Embryonic facial prominence (tissue), 1 donor: ENCODE measurements at regions not wholly inside any gene's neighbourhood (a gene's known extent, or its start where the extent isn't known, plus 50 kb on each side); places are given as distances from the start of the nearest gene placed in this dataset.
"Not testable (repeated sequence)": the region's sequence is repeated elsewhere in the genome, so short reads cannot be mapped to it uniquely, and the experiment has no call there.

ENCODE experiments used
- DNase-seq: peaks from one replicate; pipeline ENCODE4 v3.0.0-alpha.2; 2016; ENCODE audit errors: extremely low spot score

DNA sequence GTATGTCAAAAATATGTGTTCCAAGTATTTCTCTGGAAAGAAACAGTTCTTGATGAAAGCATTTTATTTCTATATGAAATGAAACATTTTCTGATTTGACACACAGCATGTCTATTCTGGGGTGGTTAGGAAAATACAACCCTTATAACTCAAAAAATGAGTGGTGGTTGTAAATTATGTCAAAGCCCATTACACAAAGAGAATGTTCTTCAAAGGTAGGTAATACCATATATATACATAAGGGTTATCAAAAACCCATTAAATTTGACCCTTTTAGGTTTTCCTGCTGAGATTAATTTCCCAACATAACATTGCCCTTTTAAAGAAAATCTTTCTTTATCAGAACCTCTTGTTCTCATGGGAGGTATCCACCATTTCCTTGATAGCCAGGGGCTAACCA lies 420.5 kb upstream of the TECRL start:
- no peak for DNase-seq

DNA sequence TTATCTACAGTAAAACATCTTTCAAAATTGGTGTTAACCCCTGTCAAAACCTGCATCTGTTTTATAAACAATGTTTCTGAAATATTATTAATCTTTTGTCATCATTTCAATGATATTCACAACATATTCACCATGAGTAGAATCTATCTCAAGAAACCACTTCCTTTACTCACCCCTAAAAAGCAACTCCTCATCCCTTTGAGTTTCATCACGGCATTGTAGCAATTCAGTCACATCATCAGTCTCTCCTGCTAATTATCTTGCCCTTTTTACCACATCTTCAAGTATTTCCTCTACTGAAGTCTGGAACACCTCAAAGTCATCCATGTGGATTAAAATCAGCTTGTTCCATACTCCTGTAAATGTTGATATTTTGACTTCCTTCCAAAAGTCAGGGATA lies 415.3 kb upstream of the TECRL start:
- DNase-seq: no peak

DNA sequence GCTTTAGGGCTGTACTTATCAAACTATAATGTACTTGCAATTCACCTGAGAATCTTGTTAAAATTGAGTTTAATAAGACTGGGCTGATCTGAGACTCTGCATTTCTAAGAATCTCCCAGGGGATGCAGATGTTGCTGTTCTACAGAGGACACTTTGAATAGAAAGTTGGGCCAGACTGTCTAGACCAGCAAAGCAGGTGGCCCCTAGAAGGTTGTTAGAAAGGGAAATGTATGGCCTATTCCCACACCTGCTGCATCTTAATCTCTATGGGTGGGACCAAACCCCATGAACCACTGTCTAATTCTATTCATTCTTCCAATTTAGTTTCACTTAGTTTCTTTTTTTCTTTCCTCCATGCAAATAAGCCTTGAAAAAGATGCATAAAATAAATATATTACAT lies 413.2 kb upstream of the TECRL start:
- no peak for DNase-seq

DNA sequence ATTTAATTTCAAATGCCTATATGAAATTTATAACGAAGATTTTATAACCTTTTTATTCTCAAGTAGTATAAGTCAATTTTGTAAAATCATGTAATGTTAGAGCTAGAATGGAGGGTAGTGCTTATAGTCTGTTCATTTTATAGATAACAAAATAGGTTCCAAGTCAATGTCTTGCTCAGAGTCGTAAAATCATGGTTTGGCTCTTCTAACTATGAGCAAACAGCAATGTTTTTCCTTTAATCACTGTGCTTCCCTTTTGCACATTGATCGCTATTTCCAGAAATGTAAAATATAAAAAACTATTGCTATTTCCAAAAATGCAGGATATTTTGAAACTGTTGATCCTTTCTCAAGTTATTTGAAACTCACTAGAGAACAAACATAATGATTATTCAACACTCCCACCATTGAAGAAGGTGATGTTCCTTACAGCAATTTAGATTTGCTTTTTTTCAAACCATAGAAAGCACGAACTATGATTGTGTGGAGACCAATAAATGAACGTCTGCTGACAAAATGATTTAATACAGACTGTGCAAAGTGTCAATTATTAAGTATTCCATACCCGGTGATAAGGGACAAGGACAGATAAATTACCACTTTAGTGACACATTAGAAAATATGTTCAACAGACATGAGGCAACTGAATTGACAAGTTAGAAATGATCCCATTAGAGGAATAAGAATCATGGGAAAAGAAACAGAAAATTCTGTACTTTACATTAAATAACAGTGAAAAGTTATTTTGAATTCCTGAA lies 412.1 kb upstream of the TECRL start:
- no peak for DNase-seq

DNA sequence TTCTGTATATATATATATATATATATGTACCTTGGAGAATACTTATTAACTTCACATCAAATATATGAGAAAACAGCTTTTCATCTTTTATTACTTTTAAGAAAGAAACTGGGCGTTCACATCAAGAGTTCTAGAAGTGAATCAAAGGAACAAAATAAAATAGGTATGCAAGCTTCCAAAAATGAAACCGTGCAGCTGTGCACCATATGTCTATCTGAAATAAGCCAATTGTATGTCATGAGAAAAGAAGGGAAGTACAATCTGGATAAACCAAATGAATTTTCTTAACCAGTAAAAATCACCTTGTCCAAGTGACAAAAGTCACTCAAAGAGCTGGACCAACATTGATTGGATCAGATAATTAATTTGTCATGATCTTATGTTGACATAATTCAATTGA lies 405.4 kb upstream of the TECRL start:
- DNase-seq: no peak

DNA sequence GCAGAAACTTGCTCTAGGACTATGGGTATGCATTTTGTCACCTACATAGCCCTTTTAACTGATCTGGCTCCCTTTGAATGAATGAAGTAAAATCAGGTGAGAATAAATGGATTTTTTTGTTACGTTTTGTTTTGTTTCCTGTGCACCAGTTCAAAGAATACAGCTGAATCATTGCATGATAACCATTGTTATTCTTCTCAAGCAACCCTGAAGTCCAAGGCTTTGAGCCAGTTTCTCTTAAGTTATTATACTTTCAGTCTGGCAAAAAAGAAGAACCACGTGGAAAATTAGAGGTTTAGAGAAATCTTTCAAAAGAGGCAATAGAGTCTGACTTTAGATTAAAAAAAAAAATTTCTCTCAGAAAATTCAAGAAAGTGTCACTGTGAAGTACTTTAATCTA lies 398.6 kb upstream of the TECRL start:
- no peak for DNase-seq

DNA sequence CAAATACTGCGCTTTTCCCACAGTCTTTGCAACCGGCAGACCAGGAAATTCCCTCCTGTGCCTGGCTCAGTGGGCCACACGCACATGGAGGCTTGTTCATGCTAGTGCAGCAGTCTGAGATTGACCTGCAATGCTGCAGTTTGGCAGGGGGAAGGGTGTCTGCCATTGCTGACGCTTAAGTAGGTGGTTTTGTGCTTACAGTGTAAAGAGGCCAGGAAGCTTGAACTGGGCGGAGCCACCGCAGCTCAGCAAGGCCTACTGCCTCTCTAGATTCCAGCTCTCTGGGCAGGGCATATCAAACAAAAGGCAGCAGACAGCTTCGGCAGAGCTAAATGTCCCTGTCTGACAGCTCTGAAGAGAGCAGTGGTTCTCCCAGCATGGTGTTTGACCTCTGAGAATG lies 390.5 kb upstream of the TECRL start:
- no peak for DNase-seq

DNA sequence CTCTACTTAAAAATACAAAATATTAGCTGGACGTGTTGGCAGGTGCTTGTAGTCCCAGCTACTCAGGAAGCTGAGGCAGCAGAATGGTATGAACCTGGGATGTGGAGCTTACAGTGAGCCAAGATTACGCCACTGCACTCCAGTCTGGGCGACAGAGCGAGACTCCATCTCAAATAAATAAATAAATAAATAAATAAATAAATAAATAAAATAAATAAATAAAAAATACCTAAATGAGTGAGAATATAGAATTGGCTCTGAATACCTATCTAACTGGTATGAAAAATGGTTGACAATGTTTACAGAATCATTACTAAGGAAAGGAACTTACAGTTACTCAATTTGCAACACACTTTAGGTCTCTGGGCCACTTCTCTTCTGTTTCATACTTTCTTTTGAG lies 389.6 kb upstream of the TECRL start:
- DNase-seq: not testable (repeated sequence)

DNA sequence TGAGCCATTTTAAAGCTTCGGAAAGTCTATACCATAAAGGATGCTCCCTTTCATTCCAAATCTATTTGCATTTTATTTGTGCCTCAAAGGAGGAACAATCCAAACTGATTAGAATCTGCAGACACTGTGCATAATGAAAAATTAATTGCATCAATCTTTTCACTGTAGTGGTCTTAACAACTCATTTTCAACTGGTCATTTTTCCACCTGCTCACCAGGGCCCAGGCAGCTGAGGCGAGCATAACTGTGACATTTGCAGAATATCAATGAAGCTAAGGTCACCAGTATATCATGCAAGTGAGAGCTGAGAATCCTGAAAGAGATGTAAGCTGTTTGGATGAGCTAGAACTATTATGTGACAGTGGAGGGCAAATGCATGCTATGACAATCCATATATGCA lies 387.3 kb upstream of the TECRL start:
- DNase-seq: no peak

DNA sequence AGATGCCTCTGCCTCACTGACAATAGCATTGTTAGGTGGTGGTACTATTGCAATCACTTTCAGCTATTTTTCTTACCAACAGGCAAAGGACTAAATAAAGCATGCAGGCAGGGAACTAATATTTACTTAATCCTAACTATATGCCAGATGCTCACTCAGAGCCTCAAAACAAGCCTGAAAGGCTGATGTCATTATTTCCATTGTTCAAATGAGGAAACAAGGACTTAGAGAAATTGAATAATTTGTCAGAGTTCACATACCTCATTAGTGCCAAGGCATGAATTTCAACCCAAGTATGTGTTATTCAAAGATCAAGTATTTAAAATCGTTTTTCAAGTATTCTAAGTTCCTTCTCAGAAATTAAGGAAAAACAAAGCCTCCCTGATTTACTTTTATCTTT lies 374.9 kb upstream of the TECRL start:
- no peak for DNase-seq

DNA sequence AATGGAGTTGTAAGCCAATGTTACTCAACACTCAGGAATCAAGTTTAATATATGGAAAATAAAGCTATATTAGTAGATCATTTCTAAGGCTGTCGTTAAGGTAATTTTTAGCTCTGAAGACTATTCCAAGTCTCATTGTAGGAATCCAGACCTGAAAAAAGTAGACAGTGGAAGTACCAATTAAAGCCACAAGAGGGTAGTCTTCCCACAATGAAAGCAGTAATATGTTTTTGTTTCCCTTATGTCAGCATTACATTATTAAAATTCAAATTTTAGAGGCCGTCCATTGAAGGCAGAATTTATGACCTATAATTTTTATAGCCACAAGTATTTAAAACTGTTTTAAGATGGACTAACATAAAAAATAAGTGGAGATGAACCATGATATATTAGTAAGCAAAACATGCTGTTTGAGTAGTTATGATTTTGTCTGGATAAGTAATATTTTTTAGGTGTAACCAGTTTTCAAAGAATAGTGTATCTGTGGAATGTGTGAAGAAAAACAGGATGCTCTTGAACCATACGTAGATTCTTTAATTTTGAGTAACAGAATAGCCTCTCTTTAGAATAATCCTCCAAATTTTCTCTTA lies 372.6 kb upstream of the TECRL start:
- peak; percentile 17 for DNase-seq

DNA sequence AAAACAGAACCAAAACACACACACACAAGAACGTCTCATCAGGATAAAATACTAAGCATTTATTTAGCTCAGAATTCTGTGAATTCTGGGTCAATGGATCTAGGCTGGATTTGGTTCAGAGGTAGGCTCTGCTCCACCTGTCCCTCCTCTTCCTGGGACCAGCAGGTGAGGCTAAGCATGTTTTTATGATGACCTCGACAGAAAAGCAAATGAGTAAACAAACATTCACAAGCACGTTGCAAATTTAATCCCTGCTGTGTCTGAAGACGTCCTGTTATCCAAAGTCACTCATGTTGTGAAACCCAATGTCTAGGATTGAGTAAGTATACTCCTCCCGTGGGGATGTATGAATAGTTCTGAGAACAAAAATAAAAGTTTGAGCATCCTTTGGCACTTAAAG lies 371.4 kb upstream of the TECRL start:
- DNase-seq: no peak

DNA sequence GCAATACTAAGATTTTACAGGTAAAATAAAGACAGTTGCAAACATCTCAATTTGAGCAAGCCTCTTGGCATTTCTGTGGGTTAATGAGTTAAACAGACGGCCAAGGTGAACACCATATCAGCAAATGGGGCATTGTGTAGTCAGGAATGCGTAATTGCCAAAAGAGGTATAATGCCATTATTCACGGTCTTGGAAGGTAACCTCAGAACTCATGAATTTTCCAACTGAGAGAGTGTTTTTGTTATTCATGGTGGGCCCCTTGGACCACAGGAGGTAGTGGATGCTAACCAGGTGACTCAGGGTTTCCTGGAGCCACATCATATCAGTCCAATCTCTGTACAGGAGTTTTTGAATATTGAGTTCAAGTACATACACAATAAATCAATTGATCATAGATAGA lies 368.0 kb upstream of the TECRL start:
- no peak for DNase-seq

DNA sequence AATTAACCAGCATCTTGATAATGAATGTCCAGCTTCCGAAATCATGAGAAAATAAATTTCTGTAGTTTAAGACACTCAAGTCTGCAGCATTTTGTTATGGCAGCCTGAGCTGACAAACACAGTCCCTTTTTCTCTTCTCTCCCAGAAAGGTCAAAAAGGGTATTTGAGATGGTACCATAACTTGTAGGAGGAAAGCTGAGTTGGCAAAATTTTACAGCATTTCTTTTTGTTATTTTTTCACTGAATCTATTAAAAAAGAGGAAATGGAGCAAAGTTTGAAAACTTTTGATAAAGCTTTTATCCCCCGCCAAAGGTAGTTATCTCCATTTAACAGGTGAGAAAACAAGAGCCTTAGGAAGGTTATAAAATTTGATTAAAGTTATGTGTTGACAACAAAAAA lies 367.6 kb upstream of the TECRL start:
- DNase-seq: no peak

DNA sequence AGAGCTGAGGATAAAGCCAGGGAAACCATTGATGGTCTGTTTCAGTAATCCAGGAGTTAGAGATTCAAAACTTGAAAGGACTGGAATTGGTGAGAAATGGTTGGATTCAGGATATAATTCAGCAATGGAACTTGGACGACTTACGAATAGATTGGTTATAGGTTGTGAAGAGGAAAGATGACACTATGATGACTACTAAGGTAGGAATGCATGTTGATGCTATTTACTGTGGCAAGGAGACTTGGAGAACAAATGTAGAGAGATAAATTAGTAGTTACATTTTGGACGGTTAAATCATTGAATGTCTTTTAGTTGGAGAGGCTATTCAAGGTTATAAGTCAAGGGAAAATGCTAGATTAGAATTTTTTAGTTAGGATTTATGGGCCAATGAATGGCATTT lies 365.4 kb upstream of the TECRL start:
- DNase-seq: no peak

DNA sequence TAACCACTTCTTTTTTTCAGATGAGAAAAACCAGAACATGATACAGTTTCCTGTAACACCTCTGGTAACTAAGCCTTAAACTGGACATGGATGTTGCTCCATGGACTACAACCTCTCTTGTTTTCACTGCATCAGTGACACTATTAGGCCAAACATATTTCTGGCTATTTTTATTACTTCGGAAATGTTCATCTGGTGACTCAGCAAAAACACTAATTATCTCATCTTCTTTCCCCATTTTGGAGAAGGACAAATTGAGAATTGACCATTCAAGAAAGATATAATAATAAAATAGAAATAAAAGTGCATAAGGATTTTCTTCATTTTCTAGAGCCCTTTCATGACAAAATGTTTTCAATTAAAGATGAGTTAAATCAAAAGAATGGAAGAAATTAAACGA lies 361.9 kb upstream of the TECRL start:
- no peak for DNase-seq

DNA sequence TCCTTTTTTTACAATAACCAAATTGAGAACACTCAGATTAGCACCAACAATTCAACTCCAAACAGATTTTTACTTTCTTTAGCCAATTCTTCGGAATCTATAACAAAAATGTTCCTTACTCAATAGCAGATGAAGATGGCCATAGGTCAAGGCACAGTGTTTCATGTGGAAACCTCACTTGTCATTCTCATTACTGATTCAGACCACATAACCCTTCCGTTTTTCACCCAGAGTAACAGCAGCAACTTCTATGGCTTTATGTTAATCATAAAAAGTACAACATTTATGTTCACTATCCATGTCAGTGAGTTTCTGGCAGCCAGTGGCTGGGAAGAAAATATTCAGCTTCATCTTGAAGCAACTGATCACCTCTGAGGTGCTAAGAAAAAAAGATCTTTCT lies 358.3 kb upstream of the TECRL start:
- no peak for DNase-seq

DNA sequence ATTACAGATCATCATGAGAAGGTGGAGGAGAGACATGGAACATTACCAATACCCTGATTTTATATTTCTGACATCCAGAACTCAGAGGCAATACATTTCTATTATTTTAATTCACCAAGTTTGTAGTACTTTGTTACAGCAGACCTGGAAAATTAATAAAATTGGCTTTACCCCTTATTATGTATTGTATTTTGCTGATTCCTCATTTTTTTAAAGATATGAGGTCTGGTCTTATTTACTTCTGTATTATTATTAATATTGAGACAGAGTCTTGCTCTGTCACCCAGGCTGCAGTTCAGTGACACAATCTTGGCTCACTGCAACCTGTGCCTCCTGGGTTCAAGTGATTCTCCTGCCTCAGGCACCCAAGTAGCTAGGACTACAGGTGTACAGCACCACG lies 357.3 kb upstream of the TECRL start:
- no peak for DNase-seq

DNA sequence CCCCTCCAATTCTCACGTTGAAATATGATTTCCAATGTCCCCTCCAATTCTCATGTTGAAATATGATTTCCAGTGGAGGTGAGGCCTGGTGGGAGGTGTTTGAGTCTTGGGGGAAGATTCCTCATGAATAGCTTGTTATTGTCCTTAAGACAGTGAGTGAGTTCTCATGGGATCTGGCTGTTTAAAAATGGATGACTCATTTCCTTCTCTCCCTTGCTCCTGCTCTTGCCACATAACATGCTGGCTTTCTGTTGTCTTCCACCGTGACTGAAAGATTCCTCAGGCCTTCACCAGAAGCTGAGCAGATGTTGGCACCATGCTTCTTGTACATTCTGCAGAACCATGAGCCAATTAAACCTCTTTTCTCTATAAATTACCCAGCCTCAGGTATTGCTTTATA lies 346.8 kb upstream of the TECRL start:
- DNase-seq: no peak

DNA sequence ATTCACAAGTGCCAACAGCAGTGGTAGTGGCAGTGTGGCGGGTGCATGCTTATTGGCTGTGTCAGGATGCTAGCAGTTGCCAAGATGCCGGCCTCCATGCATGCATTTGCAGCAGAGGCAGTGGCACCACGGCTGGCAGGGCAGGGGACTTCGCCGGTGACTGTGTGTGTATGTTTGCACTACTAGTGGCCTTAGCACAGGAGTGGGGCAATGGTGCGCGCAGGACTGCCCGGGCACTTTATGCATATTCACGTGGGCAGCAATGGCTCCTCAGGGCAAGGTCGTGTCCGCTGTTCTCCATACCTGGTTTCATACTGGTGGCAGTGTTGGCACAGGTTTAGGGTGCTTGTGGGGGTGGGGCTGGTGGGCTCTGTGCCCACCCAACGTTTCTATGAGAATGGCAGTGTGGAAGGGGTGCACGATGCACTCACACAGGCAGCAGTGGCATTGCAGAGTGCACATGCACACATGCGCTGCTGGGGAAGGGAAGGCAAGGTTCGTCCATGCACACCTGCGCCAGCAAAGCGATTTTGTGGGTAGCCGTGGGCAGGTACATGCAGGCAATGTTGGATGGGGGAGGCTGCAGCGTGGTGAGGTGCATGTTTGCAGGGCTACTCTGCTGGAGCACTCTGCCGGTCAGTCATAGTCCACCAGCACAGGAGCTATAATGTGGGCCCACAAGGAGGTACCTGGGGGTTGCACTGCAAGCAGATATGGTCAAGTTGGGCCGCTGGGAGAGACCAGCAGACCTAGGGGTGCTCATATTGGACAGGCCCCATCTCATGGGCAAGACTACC lies 338.9 kb upstream of the TECRL start:
- no peak for DNase-seq

DNA sequence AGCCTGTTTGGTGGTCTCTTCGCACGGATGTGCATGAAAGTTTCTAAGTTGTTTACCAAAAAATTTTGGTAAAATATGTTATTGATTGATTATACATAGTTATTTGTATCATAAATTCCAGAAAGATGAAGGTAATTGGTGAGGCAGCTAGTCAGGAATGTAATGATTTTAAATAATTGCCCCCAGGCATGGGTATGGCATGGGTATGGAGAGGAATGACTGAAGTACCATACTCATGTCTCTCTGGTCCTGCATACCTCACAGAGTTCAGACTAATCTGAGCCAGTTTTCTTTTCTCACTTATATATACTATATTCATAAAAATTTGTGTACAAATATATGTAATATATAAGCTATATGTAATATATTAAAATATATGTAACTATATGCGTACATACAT lies 329.0 kb upstream of the TECRL start:
- DNase-seq: no peak

DNA sequence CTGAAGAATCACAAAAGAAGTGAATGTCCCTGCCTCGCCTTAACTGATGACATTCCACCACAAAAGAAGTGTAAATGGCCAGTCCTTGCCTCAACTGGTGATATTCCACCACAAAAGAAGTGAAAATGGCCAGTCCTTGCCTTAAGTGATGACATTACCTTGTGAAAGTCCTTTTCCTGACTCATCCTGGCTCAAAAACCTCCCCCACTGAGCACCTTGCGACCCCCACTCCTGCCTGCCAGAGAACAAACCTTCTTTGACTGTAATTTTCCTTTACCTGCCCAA lies 328.5 kb upstream of the TECRL start:
- DNase-seq: not testable (repeated sequence)
